AG09309 (cell line): ENCODE measurements at regions not wholly inside any gene's neighbourhood (a gene's known extent, or its start where the extent isn't known, plus 50 kb on each side); places are given as distances from the start of the nearest gene placed in this dataset.

ENCODE experiments used
- DNase-seq: peaks from one replicate; pipeline ENCODE4 v3.0.0-alpha.2; 2010; ENCODE audit warnings: low read depth
- H3K4me3 ChIP-seq: 2 replicates; pipeline ENCODE4 v1.5.1; 2011; ENCODE audit warnings: mild to moderate bottlenecking, low read depth, low read length, moderate library complexity; ENCODE audit not compliant: control insufficient read depth
- TF ChIP-seq, protein P1 (sequence below): IDR thresholded peaks from 2 replicates; pipeline ENCODE4 v1.5.1; 2011; ENCODE audit warnings: mild to moderate bottlenecking, low read depth, low read length, inconsistent platforms; ENCODE audit not compliant: insufficient read depth, control insufficient read depth; ENCODE audit errors: missing control alignments

DNA sequence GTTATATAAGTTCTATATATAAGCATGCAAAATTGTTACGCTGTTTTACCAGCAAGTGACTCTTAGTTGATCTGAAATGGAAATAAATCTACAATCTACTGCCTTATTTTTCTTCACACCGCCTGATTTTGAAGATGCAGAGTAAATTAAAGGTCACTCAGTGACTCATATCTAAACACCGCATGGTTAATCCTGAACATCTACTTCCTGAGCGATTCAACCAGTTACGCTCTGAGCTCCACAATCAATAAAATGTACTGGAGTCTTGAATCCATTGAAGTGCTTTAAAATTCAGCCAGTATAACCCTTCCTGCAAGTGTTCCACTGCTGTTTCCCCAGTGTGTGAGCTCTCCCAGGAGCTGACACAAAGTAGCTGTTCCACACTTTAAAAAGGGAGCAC lies 192.8 kb downstream of the SLC7A11 start:
- no peak overlapping the region for H3K4me3 ChIP-seq
- TF ChIP-seq, protein P1, sequence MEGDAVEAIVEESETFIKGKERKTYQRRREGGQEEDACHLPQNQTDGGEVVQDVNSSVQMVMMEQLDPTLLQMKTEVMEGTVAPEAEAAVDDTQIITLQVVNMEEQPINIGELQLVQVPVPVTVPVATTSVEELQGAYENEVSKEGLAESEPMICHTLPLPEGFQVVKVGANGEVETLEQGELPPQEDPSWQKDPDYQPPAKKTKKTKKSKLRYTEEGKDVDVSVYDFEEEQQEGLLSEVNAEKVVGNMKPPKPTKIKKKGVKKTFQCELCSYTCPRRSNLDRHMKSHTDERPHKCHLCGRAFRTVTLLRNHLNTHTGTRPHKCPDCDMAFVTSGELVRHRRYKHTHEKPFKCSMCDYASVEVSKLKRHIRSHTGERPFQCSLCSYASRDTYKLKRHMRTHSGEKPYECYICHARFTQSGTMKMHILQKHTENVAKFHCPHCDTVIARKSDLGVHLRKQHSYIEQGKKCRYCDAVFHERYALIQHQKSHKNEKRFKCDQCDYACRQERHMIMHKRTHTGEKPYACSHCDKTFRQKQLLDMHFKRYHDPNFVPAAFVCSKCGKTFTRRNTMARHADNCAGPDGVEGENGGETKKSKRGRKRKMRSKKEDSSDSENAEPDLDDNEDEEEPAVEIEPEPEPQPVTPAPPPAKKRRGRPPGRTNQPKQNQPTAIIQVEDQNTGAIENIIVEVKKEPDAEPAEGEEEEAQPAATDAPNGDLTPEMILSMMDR: no peak
- no peak for DNase-seq

DNA sequence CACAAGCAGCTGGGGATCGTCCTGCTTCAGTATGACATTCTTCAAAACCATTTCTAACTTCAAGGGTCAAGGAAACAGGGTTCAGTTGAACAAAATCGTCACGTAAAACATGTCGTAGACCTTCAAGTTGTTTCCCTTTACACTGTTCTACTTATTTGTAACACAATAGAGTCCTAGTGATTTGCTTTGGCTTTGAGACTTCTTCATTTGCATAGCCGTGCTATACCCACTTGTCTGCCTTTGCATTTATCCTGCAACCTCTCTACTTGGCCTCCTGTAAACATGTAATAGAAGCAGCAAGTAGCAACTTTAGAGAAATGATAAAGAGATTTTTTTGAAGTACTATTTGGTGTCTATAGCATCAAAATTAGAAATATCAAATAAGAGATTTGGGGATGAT lies 194.9 kb downstream of the SLC7A11 start:
- TF ChIP-seq, protein P1: no peak
- H3K4me3 ChIP-seq: no peak overlapping the region
- no peak for DNase-seq

DNA sequence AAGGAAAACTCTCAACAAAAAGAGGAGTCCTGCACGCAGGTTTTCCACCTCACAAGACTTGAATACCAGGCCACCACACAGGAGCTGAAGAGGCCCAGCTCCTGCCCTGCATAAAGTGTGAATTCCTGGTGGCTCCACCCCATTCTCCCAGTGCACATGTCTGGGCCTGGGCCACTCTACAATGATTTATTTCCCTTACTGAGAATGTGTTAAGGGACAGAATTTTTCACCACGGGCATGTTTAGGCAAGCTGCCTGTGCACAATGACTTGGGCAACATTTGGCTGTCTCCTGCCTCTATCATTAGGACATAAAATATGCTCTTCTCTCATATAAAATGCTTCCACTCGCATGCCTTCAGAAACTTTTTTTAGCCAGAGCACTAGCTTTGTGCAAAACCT lies 197.1 kb downstream of the SLC7A11 start:
- no peak for DNase-seq
- no peak overlapping the region for H3K4me3 ChIP-seq
- TF ChIP-seq, protein P1: no peak

DNA sequence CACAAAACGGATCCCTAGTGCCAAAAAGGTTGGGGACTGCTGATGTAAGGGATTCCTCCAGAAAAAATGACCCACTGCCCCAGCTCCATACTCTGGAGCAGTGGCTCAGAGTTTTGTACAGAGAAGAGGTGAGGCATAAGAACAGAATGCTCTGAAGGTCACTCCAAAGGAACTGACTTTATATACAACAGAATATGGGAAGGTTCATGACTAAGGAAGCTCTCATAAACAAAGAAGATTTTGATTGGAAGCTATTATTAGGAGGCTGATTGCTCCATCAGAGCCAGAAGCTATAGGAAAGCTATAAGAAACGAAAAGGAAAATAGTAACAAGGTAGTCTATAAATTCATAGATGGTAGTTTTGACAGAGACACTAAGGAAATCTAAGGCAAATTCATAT lies 203.1 kb downstream of the SLC7A11 start:
- H3K4me3 ChIP-seq: no peak overlapping the region
- TF ChIP-seq, protein P1: no peak
- DNase-seq: no peak

DNA sequence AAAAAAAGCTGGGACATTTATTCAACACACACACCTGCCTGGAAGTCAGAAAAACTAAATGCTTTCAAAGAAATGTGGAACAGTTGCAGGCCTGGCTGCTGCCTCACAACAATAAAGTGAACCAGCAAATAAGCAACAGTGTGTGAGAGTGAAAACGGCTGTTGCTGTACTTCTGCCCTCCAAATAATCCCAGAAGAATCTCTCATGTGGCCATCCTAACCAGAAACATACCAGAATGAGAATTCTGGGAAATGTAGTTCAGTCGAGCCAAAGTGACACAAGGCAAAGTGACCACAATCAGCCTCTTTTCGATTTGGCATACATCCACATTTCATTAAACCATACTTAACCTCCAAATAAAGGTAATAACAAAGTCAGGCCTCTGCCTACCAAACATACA lies 204.5 kb downstream of the SLC7A11 start:
- DNase-seq: peak; percentile 46

DNA sequence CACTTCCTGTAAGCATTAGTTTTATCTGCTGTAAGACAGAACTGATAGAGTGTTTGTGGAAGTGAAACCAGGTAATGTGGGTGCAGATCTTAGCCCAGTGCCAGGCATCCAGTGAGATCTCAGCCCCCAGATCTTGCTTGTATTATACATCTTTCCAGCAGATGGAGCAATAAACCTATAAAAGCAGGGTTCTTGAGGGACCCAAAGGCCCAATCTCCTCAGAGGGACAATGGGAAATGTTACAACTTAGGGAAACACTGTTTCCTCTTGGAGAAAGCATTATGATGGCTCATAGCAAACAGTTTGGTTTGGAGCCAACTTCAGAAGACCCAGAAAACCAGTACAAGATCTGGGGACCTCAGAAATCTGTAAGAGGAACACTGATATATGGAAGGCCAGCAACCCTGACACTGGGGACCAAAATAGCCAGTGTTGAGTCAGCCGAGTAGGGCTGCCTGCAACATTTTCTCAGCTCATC lies 206.3 kb downstream of the SLC7A11 start:
- no peak overlapping the region for H3K4me3 ChIP-seq
- DNase-seq: no peak
- TF ChIP-seq, protein P1: peak; percentile 64

More for the DNA sequence above, 204.5 kb downstream of the SLC7A11 start:
- TF ChIP-seq, protein P1: no peak
- H3K4me3 ChIP-seq: no peak overlapping the region

DNA sequence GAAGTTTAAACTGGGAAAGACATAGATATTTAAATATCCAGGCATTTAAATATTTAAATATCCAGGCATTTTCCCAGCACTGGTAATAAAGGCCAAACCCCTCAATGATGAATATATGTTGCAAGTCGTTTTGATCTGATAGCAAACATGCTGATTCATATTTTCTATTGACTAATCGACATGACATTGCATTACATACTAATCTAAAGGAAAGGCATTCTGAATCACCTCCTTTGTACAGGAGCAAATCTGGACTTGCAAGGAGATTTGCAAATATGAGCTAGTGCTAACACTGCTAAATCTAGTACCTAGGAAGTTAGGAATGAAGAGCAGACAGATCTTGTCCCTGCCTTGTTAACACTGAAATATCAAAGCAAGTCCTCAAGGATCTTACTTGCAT lies 207.3 kb downstream of the SLC7A11 start:
- TF ChIP-seq, protein P1: no peak
- no peak overlapping the region for H3K4me3 ChIP-seq
- DNase-seq: peak; percentile 46
